ENCODE measurements at regions not wholly inside any gene's neighbourhood (a gene's known extent, or its start where the extent isn't known, plus 50 kb on each side); places are given as distances from the start of the nearest gene placed in this dataset.
A peak's percentile ranks its signal among the peaks of the same experiment; 100 is the strongest.

- TF ChIP-seq ZNF644 (CRISPR knock-in tag; IDR thresholded peaks at IDR 0.05; ENCODE audit: low read depth) (no peak), GPN1 (CRISPR knock-in tag; IDR thresholded peaks at IDR 0.05; ENCODE audit: borderline replicate concordance) (no peak), TEF (CRISPR knock-in tag; IDR thresholded peaks at IDR 0.05) (no peak), KMT2A (CRISPR knock-in tag; IDR thresholded peaks at IDR 0.05) (no peak), FOXP4 (CRISPR knock-in tag; IDR thresholded peaks at IDR 0.05) (no peak), MIER2 (CRISPR knock-in tag; IDR thresholded peaks at IDR 0.05) (no peak), SRSF4 (IDR thresholded peaks at IDR 0.05; ENCODE audit: low read depth, low read length, poor library complexity, severe bottlenecking) (no peak), MYC (CRISPR knock-in tag; IDR thresholded peaks at IDR 0.05; ENCODE audit: borderline replicate concordance) (no peak), CBX5 (CRISPR knock-in tag; IDR thresholded peaks at IDR 0.05; ENCODE audit: borderline replicate concordance) (no peak), ZNF512 (CRISPR knock-in tag; IDR thresholded peaks at IDR 0.05) (no peak), HDAC6 (IDR thresholded peaks at IDR 0.05; ENCODE audit: low read depth, low read length) (no peak), ETV6 (CRISPR knock-in tag; conservative IDR thresholded peaks at IDR 0.05) (no peak), DR1 (CRISPR knock-in tag; IDR thresholded peaks at IDR 0.05) (no peak), ZBTB37 (CRISPR knock-in tag; IDR thresholded peaks at IDR 0.05) (no peak), AKAP8 (CRISPR knock-in tag; IDR thresholded peaks at IDR 0.05) (no peak), HNF4A (CRISPR knock-in tag; IDR thresholded peaks at IDR 0.05) (peak; percentile 32; the same call in 1 of the 2 replicates), CERS6 (CRISPR knock-in tag; IDR thresholded peaks at IDR 0.05) (no peak), TSC22D2 (CRISPR knock-in tag; IDR thresholded peaks at IDR 0.05; ENCODE audit: borderline replicate concordance) (no peak), BRCA1 (CRISPR knock-in tag; IDR thresholded peaks at IDR 0.05) (no peak), HOXD1 (CRISPR knock-in tag; IDR thresholded peaks at IDR 0.05) (no peak), CBX1 (IDR thresholded peaks at IDR 0.05; ENCODE audit: low read depth) (no peak), CBX2 (IDR thresholded peaks at IDR 0.05; ENCODE audit: low read depth, low read length) (no peak), CBX2 (CRISPR knock-in tag; IDR thresholded peaks at IDR 0.05; ENCODE audit: low read depth) (no peak), ZSCAN12 (CRISPR knock-in tag; IDR thresholded peaks at IDR 0.05) (no peak), HNF4G (IDR thresholded peaks at IDR 0.05; ENCODE audit: borderline replicate concordance, low read depth, low read length) (no peak), HNF4G (CRISPR knock-in tag; IDR thresholded peaks at IDR 0.05; ENCODE audit: borderline replicate concordance, low read depth) (no peak), ZBTB3 (CRISPR knock-in tag; IDR thresholded peaks at IDR 0.05; ENCODE audit: borderline replicate concordance, low read depth) (no peak)
Observed at GRCh38 chr6:15036690-15037245, 209.1 kb upstream of the JARID2 start (continued).

Data from HepG2 (cell line).